HG03439 (cell line): ENCODE measurements at regions not wholly inside any gene's neighbourhood (a gene's known extent, or its start where the extent isn't known, plus 50 kb on each side); places are given as distances from the start of the nearest gene placed in this dataset.

ENCODE experiments used
- ATAC-seq: cut with Tn5 transposase; IDR thresholded peaks from one replicate; pipeline ENCODE4 v1.9.1; 2021; ENCODE audit warnings: mild to moderate bottlenecking, moderate library complexity; ENCODE audit not compliant: unreplicated experiment

- ATAC-seq, result no peak
Measured at GRCh38 chrX:42098900-42099299, 175.5 kb upstream of the CASK start.

GRCh38 chrX:42097486-42097885 is 174.1 kb upstream of the CASK start:
- no peak for ATAC-seq

GRCh38 chrX:42096265-42096920 is 173.0 kb upstream of the CASK start:
- ATAC-seq, result no peak

- no peak for ATAC-seq
Measured at GRCh38 chrX:42094218-42094617, 170.9 kb upstream of the CASK start.

GRCh38 chrX:42093756-42094155 is 170.4 kb upstream of the CASK start:
- no peak for ATAC-seq

GRCh38 chrX:42090395-42090794 is 167.0 kb upstream of the CASK start:
- no peak for ATAC-seq

GRCh38 chrX:42089031-42089430 is 165.7 kb upstream of the CASK start:
- no peak for ATAC-seq

- ATAC-seq, result no peak
Measured at GRCh38 chrX:42087960-42088359, 164.6 kb upstream of the CASK start.

- no peak for ATAC-seq
Measured at GRCh38 chrX:42085836-42086235, 162.5 kb upstream of the CASK start.

GRCh38 chrX:42079968-42080367 is 156.6 kb upstream of the CASK start:
- no peak for ATAC-seq

GRCh38 chrX:42077675-42078074 is 154.3 kb upstream of the CASK start:
- ATAC-seq, result no peak

- no peak for ATAC-seq
Measured at GRCh38 chrX:42075032-42075431, 151.7 kb upstream of the CASK start.

GRCh38 chrX:42073448-42073847 is 150.1 kb upstream of the CASK start:
- ATAC-seq, result no peak

- ATAC-seq, result no peak
Measured at GRCh38 chrX:42070866-42071265, 147.5 kb upstream of the CASK start.

GRCh38 chrX:42054256-42054655 is 130.9 kb upstream of the CASK start:
- no peak for ATAC-seq

GRCh38 chrX:42050345-42050744 is 127.0 kb upstream of the CASK start:
- ATAC-seq, result no peak

GRCh38 chrX:42047886-42048285 is 124.5 kb upstream of the CASK start:
- no peak for ATAC-seq

- no peak for ATAC-seq
Measured at GRCh38 chrX:42028109-42028508, 104.8 kb upstream of the CASK start.

GRCh38 chrX:42027367-42028000 is 104.1 kb upstream of the CASK start:
- no peak for ATAC-seq

GRCh38 chrX:42025861-42026260 is 102.5 kb upstream of the CASK start:
- no peak for ATAC-seq

- no peak for ATAC-seq
Measured at GRCh38 chrX:42023122-42023521, 99.8 kb upstream of the CASK start.

- no peak for ATAC-seq
Measured at GRCh38 chrX:42022158-42022557, 98.8 kb upstream of the CASK start.

GRCh38 chrX:42021058-42021457 is 97.7 kb upstream of the CASK start:
- ATAC-seq, result no peak
